ENCODE measurements at regions not wholly inside any gene's neighbourhood (a gene's known extent, or its start where the extent isn't known, plus 50 kb on each side); places are given as distances from the start of the nearest gene placed in this dataset.

DNA sequence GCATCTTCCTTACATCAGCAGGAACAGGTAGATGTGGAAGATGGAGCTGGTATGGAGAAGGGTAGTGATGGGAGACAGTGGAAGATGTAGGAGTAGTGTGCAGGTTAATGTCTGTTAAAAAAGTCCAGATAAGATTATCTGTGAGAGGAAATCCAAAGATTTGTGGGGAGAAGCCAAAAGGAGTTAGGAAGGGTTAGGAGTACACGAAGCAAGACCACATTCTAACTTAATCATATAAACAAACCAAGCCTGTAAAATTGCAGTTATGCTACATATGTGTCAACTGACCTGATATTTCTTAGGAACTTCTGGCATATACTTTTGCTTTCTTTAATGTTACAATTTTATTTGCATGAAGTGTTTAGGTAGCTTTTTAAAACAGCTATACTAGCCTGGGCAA lies 142.1 kb upstream of the DMRT1 start:
- TF ChIP-seq, protein P1, sequence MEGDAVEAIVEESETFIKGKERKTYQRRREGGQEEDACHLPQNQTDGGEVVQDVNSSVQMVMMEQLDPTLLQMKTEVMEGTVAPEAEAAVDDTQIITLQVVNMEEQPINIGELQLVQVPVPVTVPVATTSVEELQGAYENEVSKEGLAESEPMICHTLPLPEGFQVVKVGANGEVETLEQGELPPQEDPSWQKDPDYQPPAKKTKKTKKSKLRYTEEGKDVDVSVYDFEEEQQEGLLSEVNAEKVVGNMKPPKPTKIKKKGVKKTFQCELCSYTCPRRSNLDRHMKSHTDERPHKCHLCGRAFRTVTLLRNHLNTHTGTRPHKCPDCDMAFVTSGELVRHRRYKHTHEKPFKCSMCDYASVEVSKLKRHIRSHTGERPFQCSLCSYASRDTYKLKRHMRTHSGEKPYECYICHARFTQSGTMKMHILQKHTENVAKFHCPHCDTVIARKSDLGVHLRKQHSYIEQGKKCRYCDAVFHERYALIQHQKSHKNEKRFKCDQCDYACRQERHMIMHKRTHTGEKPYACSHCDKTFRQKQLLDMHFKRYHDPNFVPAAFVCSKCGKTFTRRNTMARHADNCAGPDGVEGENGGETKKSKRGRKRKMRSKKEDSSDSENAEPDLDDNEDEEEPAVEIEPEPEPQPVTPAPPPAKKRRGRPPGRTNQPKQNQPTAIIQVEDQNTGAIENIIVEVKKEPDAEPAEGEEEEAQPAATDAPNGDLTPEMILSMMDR (conservative IDR thresholded peaks at IDR 0.05; ENCODE audit: low read length), result no peak
- no peak for TF ChIP-seq EZH2phosphoT487 (IDR thresholded peaks at IDR 0.05; ENCODE audit: borderline replicate concordance, low read depth, low read length)
- Histone ChIP-seq H3K4me1 (ENCODE audit: insufficient read depth, low read length, poor library complexity, severe bottlenecking) (no peaks in the 10 kb centered on the region), H4K20me1 (ENCODE audit: insufficient read depth, low read length) (no peaks in the 10 kb centered on the region), H2AFZ (ENCODE audit: low read length) (no peak overlapping the region), H3K4me3 (ENCODE audit: low read depth, low read length, poor library complexity, severe bottlenecking) (no peak overlapping the region), H3K9me2 (ENCODE audit: insufficient read depth, low read length) (no peaks in the 10 kb centered on the region), H3K27ac (ENCODE audit: low read depth, low read length, poor library complexity, severe bottlenecking) (no peak overlapping the region), H3K79me2 (ENCODE audit: insufficient read depth, low read depth, low read length) (no peaks in the 10 kb centered on the region), H3K9me3 (ENCODE audit: low read length) (no peaks in the 10 kb centered on the region), H3K4me2 (ENCODE audit: low read length) (no peak overlapping the region), H3K36me3 (ENCODE audit: insufficient read depth, low read length) (0 out of 2 replicates have a peak, but pooled peaks cover 5% of the 10 kb centered on the region)
- no peak for DNase-seq (ENCODE audit: low spot score)
- ChIA-PET CTCF (ENCODE audit: unreplicated experiment) (no interaction called here), POLR2A (interaction anchor here (0.6 to 1.4 kb wide), 2 partner anchors 15 to 302 kb away, joined by 3 to 4 read pairs; no protein-coding TSS in a partner anchor)
- intact Hi-C loops (cut with micrococcal nuclease; ENCODE audit: unreplicated experiment), result no loop called here
- no TSS peak for BruUV-seq (replicated peaks)

DNA sequence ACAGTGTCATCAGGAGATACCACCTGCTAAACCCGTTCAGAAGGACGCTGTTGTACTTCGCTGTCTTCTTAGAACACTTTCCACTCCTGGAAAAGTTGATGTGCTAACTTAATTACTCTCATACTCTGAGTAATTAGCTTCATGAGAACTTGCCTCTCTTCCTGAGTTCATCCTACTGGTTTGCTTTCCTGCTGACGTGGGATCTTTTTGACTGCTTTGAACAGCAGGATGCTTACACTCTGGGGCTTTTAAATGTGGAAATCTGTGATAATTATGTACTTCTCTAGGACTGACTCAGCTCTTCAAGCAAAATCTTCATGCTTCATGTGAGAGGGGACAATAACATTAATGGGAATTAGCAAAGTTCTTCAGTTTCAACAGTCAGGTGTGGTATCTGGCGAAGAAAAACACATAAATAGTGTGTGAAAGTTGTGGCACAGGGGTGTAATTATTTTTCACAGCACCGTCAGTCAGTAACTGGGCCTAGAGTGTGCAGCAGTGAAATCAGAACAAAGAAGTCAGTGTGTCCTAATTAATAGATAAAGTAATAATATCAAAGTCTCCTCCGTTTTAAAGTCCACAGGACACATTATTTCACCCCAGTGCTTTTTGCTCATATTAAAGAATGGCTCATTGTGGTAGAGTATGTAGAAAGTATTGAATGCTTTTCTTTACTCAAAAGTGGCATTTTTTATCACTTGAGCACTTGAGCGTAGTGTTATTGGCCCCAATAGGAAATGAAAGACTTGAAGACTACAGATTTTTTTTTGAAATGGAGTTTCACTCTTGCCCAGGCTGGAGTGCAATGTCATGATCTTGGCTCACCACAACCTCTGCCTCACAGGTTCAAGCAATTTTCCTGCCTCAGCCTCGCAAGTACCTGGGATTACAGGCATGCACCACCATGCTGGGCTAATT lies 140.9 kb upstream of the DMRT1 start:
- POLR2A ChIA-PET, result interaction anchor here (0.8 kb wide), 1 partner anchor 11 kb away, joined by 3 read pairs; no protein-coding TSS in a partner anchor
- BruUV-seq (replicated peaks), result no TSS peak

More for the DNA sequence above, 140.9 kb upstream of the DMRT1 start:
- no peak overlapping the region for H3K4me2 ChIP-seq (ENCODE audit: low read length)
- no peaks in the 10 kb centered on the region for H3K4me1 ChIP-seq (ENCODE audit: insufficient read depth, low read length, poor library complexity, severe bottlenecking)
- H3K79me2 ChIP-seq (ENCODE audit: insufficient read depth, low read depth, low read length), result no peaks in the 10 kb centered on the region
- no peaks in the 10 kb centered on the region for H3K9me3 ChIP-seq (ENCODE audit: low read length)
- TF ChIP-seq, protein P1 (conservative IDR thresholded peaks at IDR 0.05; ENCODE audit: low read length), result no peak
- intact Hi-C loops (cut with micrococcal nuclease; ENCODE audit: unreplicated experiment), result no loop called here
- H3K27ac ChIP-seq (ENCODE audit: low read depth, low read length, poor library complexity, severe bottlenecking), result no peak overlapping the region
- H3K9me2 ChIP-seq (ENCODE audit: insufficient read depth, low read length), result no peaks in the 10 kb centered on the region
- H3K36me3 ChIP-seq (ENCODE audit: insufficient read depth, low read length), result 0 out of 2 replicates have a peak, but pooled peaks cover 5% of the 10 kb centered on the region
- DNase-seq (ENCODE audit: low spot score), result no peak
- H4K20me1 ChIP-seq (ENCODE audit: insufficient read depth, low read length), result no peaks in the 10 kb centered on the region
- no peak overlapping the region for H3K4me3 ChIP-seq (ENCODE audit: low read depth, low read length, poor library complexity, severe bottlenecking)
- CTCF ChIA-PET (ENCODE audit: unreplicated experiment), result no interaction called here
- H2AFZ ChIP-seq (ENCODE audit: low read length), result no peak overlapping the region

Measured in OCI-LY7 (cell line).